Mesendoderm (in vitro differentiated cells): ENCODE measurements at regions not wholly inside any gene's neighbourhood (a gene's known extent, or its start where the extent isn't known, plus 50 kb on each side); places are given as distances from the start of the nearest gene placed in this dataset.

Experiments used
- DNase-seq: peaks from one replicate; pipeline ENCODE4 v3.0.0; 2013
- H2AK5ac ChIP-seq: 2 replicates; pipeline ENCODE4 v1.6.1; 2013; ENCODE audit warnings: low read length, inconsistent platforms
- H2BK120ac ChIP-seq: 2 replicates; pipeline ENCODE4 v1.6.1; 2013; ENCODE audit warnings: low read depth, mild to moderate bottlenecking, low read length, moderate library complexity, mixed read lengths
- H2BK15ac ChIP-seq: replicated peaks from 2 replicates; pipeline ENCODE4 v1.6.1; 2013; ENCODE audit warnings: low read depth, mild to moderate bottlenecking, moderate library complexity
- H2BK5ac ChIP-seq: 2 replicates; pipeline ENCODE4 v1.6.1; 2013; ENCODE audit warnings: low read length, inconsistent platforms
- H3K18ac ChIP-seq: 2 replicates; pipeline ENCODE4 v1.6.1; 2013; ENCODE audit warnings: mild to moderate bottlenecking, low read length, mixed read lengths
- H3K23ac ChIP-seq: one replicate; pipeline ENCODE4 v1.6.1; 2013; ENCODE audit warnings: low read length
- H3K27ac ChIP-seq: 2 replicates; pipeline ENCODE4 v1.5.1; 2013; ENCODE audit warnings: low read depth, mild to moderate bottlenecking, inconsistent platforms, low read length, moderate library complexity
- H3K27me3 ChIP-seq: 2 replicates; pipeline ENCODE4 v1.6.1; 2013; ENCODE audit warnings: low read length, control low read depth, mild to moderate bottlenecking, inconsistent platforms; ENCODE audit not compliant: insufficient read depth, poor library complexity
- H3K36me3 ChIP-seq: 2 replicates; pipeline ENCODE4 v1.6.1; 2013; ENCODE audit warnings: low read length, inconsistent platforms; ENCODE audit not compliant: control insufficient read depth, insufficient read depth
- H3K4ac ChIP-seq: one replicate; pipeline ENCODE4 v1.6.1; 2013; ENCODE audit warnings: low read depth, mild to moderate bottlenecking, low read length, moderate library complexity
- H3K4me1 ChIP-seq: 2 replicates; pipeline ENCODE4 v1.6.1; 2013; ENCODE audit warnings: low read depth, low read length, inconsistent platforms; ENCODE audit not compliant: control insufficient read depth
- H3K4me2 ChIP-seq: 2 replicates; pipeline ENCODE4 v1.6.1; 2013; ENCODE audit warnings: low read length
- H3K4me3 ChIP-seq: 2 replicates; pipeline ENCODE4 v1.5.1; 2013; ENCODE audit warnings: mild to moderate bottlenecking, low read length
- H3K56ac ChIP-seq: one replicate; pipeline ENCODE4 v1.6.1; 2013; ENCODE audit warnings: low read length
- H3K79me1 ChIP-seq: 2 replicates; pipeline ENCODE4 v1.6.1; 2013; ENCODE audit warnings: low read length, inconsistent platforms
- H3K79me2 ChIP-seq: 2 replicates; pipeline ENCODE4 v1.6.1; 2013; ENCODE audit warnings: mild to moderate bottlenecking, low read length; ENCODE audit not compliant: control insufficient read depth, insufficient read depth
- H3K9ac ChIP-seq: 2 replicates; pipeline ENCODE4 v1.6.1; 2013; ENCODE audit warnings: low read length, inconsistent platforms
- H4K5ac ChIP-seq: one replicate; pipeline ENCODE4 v1.6.1; 2013; ENCODE audit warnings: low read length
- H4K8ac ChIP-seq: one replicate; pipeline ENCODE4 v1.6.1; 2013; ENCODE audit warnings: low read depth, mild to moderate bottlenecking, control low read depth, low read length, moderate library complexity
- WGBS: extraction: QIAGEN DNeasy Blood & Tissue Kit; methylation state at CpG from one replicate; pipeline ENCODE4 v1.1.7; 2013; ENCODE audit warnings: low lambda C conversion rate, missing lambda C conversion rate; ENCODE audit not compliant: insufficient coverage; ENCODE audit errors: extremely low coverage; 5-methylcytosine and 5-hydroxymethylcytosine counted together

GRCh38 chr13:71068041-71068440, 799.0 kb downstream of the DACH1 start:
- H3K27ac ChIP-seq: no peak overlapping the region
- WGBS: no CpG with 5 or more reads among the region's 3 CpGs
- no peak for DNase-seq
- H4K5ac ChIP-seq: no peak overlapping the region
- H3K79me2 ChIP-seq: no peaks in the 10 kb centered on the region
- no peak overlapping the region for H3K18ac ChIP-seq
- no peaks in the 10 kb centered on the region for H3K36me3 ChIP-seq
- H3K56ac ChIP-seq: no peak overlapping the region
- H2BK5ac ChIP-seq: no peak overlapping the region
- no peaks in the 10 kb centered on the region for H3K27me3 ChIP-seq
- no peak overlapping the region for H3K23ac ChIP-seq
- H2BK120ac ChIP-seq: no peak overlapping the region
- H3K79me1 ChIP-seq: no peaks in the 10 kb centered on the region
- no peak overlapping the region for H3K4me3 ChIP-seq
- H3K4ac ChIP-seq: no peak overlapping the region
- H2AK5ac ChIP-seq: no peak overlapping the region
- H3K9ac ChIP-seq: no peak overlapping the region
- no peak overlapping the region for H2BK15ac ChIP-seq
- no peak overlapping the region for H3K4me2 ChIP-seq
- no peaks in the 10 kb centered on the region for H3K4me1 ChIP-seq
- H4K8ac ChIP-seq: no peak overlapping the region

- H2AK5ac ChIP-seq: no peak overlapping the region
- H4K5ac ChIP-seq: no peak overlapping the region
- no peaks in the 10 kb centered on the region for H3K27me3 ChIP-seq
- H3K36me3 ChIP-seq: no peaks in the 10 kb centered on the region
- no peaks in the 10 kb centered on the region for H3K79me2 ChIP-seq
- H3K4me3 ChIP-seq: no peak overlapping the region
- H3K4me2 ChIP-seq: no peak overlapping the region
- H3K27ac ChIP-seq: no peak overlapping the region
- no peak overlapping the region for H3K18ac ChIP-seq
- H4K8ac ChIP-seq: no peak overlapping the region
- no peak overlapping the region for H3K56ac ChIP-seq
- H2BK120ac ChIP-seq: no peak overlapping the region
- no peaks in the 10 kb centered on the region for H3K4me1 ChIP-seq
- no peaks in the 10 kb centered on the region for H3K79me1 ChIP-seq
- no peak overlapping the region for H2BK5ac ChIP-seq
- H3K23ac ChIP-seq: no peak overlapping the region
- no CpG with 5 or more reads among the region's 3 CpGs for WGBS
- no peak overlapping the region for H2BK15ac ChIP-seq
- no peak overlapping the region for H3K9ac ChIP-seq
- H3K4ac ChIP-seq: no peak overlapping the region
- DNase-seq: peak; percentile 29
These were observed 799.7 kb downstream of the DACH1 start for GRCh38 chr13:71067165-71067815.

- no peak overlapping the region for H4K5ac ChIP-seq
- no CpG with 5 or more reads among the region's 4 CpGs for WGBS
- H3K27ac ChIP-seq: no peak overlapping the region
- H3K56ac ChIP-seq: no peak overlapping the region
- no peaks in the 10 kb centered on the region for H3K27me3 ChIP-seq
- H3K4me1 ChIP-seq: no peaks in the 10 kb centered on the region
- H2BK15ac ChIP-seq: no peak overlapping the region
- H3K36me3 ChIP-seq: no peaks in the 10 kb centered on the region
- peak; percentile 79 for DNase-seq
- H3K79me1 ChIP-seq: no peaks in the 10 kb centered on the region
- no peak overlapping the region for H3K23ac ChIP-seq
- H4K8ac ChIP-seq: no peak overlapping the region
- H2BK5ac ChIP-seq: no peak overlapping the region
- H2AK5ac ChIP-seq: no peak overlapping the region
- H2BK120ac ChIP-seq: no peak overlapping the region
- H3K79me2 ChIP-seq: no peaks in the 10 kb centered on the region
- no peak overlapping the region for H3K4ac ChIP-seq
- no peak overlapping the region for H3K9ac ChIP-seq
- no peak overlapping the region for H3K4me3 ChIP-seq
- H3K4me2 ChIP-seq: no peak overlapping the region
- H3K18ac ChIP-seq: no peak overlapping the region
These were observed 810.4 kb downstream of the DACH1 start for GRCh38 chr13:71056581-71056980.

- no peak overlapping the region for H2AK5ac ChIP-seq
- H3K9ac ChIP-seq: no peak overlapping the region
- no peaks in the 10 kb centered on the region for H3K79me1 ChIP-seq
- H3K23ac ChIP-seq: no peak overlapping the region
- no peak overlapping the region for H2BK15ac ChIP-seq
- no peaks in the 10 kb centered on the region for H3K27me3 ChIP-seq
- no peak overlapping the region for H2BK120ac ChIP-seq
- no peak overlapping the region for H3K18ac ChIP-seq
- H2BK5ac ChIP-seq: no peak overlapping the region
- no peaks in the 10 kb centered on the region for H3K36me3 ChIP-seq
- H3K27ac ChIP-seq: no peak overlapping the region
- H3K4me3 ChIP-seq: no peak overlapping the region
- no peak overlapping the region for H3K56ac ChIP-seq
- no CpG with 5 or more reads among the region's 3 CpGs for WGBS
- no peaks in the 10 kb centered on the region for H3K79me2 ChIP-seq
- DNase-seq: no peak
- H4K5ac ChIP-seq: no peak overlapping the region
- no peak overlapping the region for H3K4ac ChIP-seq
- H4K8ac ChIP-seq: no peak overlapping the region
- no peak overlapping the region for H3K4me2 ChIP-seq
- H3K4me1 ChIP-seq: no peaks in the 10 kb centered on the region
These were observed 811.4 kb downstream of the DACH1 start for GRCh38 chr13:71055644-71056043.

GRCh38 chr13:71055047-71055446, 812.0 kb downstream of the DACH1 start:
- H2AK5ac ChIP-seq: no peak overlapping the region
- no peak overlapping the region for H3K4me2 ChIP-seq
- DNase-seq: no peak
- H3K56ac ChIP-seq: no peak overlapping the region
- H3K36me3 ChIP-seq: no peaks in the 10 kb centered on the region
- no peak overlapping the region for H3K23ac ChIP-seq
- no peaks in the 10 kb centered on the region for H3K4me1 ChIP-seq
- H3K4me3 ChIP-seq: no peak overlapping the region
- H3K9ac ChIP-seq: no peak overlapping the region
- no peak overlapping the region for H3K4ac ChIP-seq
- no peak overlapping the region for H2BK5ac ChIP-seq
- no peak overlapping the region for H4K8ac ChIP-seq
- H4K5ac ChIP-seq: no peak overlapping the region
- no peak overlapping the region for H3K27ac ChIP-seq
- no peaks in the 10 kb centered on the region for H3K79me2 ChIP-seq
- no CpG with 5 or more reads among the region's 1 CpG for WGBS
- no peaks in the 10 kb centered on the region for H3K27me3 ChIP-seq
- H2BK15ac ChIP-seq: no peak overlapping the region
- no peak overlapping the region for H2BK120ac ChIP-seq
- H3K79me1 ChIP-seq: no peaks in the 10 kb centered on the region
- no peak overlapping the region for H3K18ac ChIP-seq

- Histone ChIP-seq H3K4me1 (no peaks in the 10 kb centered on the region), H3K36me3 (no peaks in the 10 kb centered on the region), H3K9ac (no peak overlapping the region), H3K56ac (no peak overlapping the region), H2BK15ac (no peak overlapping the region), H3K79me2 (no peaks in the 10 kb centered on the region), H3K18ac (no peak overlapping the region), H2BK120ac (no peak overlapping the region), H3K27ac (no peak overlapping the region), H3K23ac (no peak overlapping the region), H3K79me1 (no peaks in the 10 kb centered on the region), H4K8ac (no peak overlapping the region), H4K5ac (no peak overlapping the region), H3K4me3 (no peak overlapping the region), H3K27me3 (no peaks in the 10 kb centered on the region), H2BK5ac (no peak overlapping the region), H2AK5ac (no peak overlapping the region), H3K4ac (no peak overlapping the region), H3K4me2 (no peak overlapping the region)
- DNase-seq: no peak
- no CpG with 5 or more reads among the region's 1 CpG for WGBS
These were observed 812.6 kb downstream of the DACH1 start for GRCh38 chr13:71054358-71054757.
